Right ventricle myocardium superior (tissue), 1 donor: ENCODE measurements at regions not wholly inside any gene's neighbourhood (a gene's known extent, or its start where the extent isn't known, plus 50 kb on each side); places are given as distances from the start of the nearest gene placed in this dataset.

Experiments used
- ATAC-seq: fragments of 200-7000 bp; cut with Tn5 transposase; one replicate; pipeline ENCODE4 v1.9.1; 2020; ENCODE audit warnings: mild to moderate bottlenecking; ENCODE audit not compliant: poor library complexity
- DNase-seq: peaks from one replicate; pipeline ENCODE4 v3.0.0-alpha.2; 2020
- intact Hi-C: fragments of 100-400 bp; cut with DNase I; formaldehyde crosslinking; loops from one replicate; pipeline ENCODE4 v1.11.2; 2022
- donor health status: DM: no; HTN: yes; CAD: no; lungs with severe emphysema.

DNA sequence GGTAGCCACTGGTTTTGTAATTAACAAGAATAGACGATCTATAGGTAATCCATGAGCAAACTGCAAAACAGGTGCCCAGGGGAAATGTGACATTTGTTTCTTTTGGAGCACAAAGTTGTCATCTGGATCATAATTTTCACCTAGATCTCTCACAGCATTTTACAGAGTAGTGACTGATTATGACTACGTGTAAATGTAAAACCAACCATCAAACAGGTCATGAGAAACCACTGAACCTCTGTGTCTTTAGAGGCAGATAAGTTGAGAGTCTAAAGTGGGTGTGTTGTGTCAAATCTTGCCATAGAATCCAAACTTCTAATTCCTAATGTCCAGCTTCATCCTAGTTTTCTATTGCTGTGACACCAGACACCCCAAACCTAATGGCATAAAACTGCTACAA, 648.1 kb downstream of the MID1IP1 start:
- ATAC-seq (no peak), DNase-seq (no peak)
- intact Hi-C loops: no loop called here

DNA sequence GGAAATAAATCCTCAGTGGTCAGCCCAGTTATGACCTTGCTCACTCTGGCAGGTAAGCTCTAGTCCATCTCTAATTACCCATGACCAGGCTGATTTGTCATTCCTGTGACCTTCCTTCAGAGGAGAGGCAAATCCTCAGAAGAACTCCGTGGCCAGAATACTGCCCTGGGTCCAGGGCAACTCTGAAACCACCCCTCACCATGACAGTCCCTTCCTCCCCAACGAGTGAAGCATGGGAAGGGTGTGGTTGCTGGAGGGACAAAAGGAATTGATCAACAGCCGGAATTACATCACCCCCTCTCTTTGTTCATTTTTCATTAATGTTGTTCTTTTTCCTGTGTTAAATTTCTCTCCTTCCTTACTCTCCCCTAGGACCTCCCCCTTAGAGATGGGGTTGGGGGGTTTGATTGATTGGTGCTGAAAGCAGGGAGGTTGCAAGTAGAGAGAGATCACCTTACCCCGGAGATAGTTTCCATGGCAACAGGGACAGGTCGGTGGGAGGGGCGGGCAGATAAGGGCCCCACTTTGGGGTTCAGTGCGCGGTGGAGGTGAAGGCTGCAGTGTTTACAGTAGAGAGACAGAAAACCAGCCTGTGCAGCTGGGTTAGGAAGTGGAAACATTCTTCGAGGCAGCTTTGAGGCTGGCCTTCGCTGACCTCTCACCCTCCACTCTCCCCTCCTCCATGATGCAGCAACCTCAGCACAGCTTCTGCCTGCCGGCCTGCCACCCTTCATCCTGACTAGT, 647.4 kb downstream of the BCOR start:
- DNase-seq (no peak), ATAC-seq (no peak)
- intact Hi-C loops: no loop called here

DNA sequence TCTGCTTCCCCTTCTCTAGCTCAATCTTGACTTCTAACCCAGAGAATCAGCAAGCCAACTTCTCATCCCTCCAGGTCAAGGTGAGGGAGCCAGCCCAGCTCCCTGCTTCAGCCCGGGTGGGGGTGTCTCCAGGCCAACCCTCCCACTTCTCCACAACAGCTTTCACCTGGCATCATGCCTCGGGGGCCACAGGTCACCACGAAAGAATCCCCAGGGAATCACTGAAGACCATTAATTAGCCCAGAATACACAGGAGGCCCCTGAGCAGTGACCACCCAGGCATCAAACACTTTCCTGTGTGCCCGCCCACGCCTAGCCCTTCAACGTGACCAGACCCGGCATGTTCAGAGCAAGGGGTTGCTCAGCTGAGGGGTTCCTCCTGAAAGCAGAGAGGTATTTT, 646.7 kb downstream of the BCOR start:
- no peak for ATAC-seq
- DNase-seq: no peak
- intact Hi-C loops: no loop called here

DNA sequence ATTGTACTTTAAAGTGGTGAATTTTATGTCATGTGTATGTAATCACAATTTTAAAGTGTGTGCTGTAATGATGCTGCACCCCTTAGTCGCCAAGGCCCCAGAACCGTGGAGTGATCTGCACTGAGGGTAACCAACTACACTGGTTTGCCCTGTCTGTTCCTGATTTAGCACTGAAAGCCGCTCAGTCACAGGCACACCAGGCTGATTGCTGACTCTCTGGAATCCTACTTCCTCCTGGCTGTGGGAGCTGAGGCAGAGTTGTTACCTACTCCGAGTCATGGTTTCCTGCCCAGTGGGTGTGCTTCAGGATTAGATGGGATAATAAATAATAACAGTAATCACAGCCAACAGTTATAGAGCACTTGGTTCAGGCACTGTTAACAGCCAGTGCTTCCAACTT, 645.4 kb downstream of the BCOR start:
- intact Hi-C loops: no loop called here
- no peak for ATAC-seq

DNA sequence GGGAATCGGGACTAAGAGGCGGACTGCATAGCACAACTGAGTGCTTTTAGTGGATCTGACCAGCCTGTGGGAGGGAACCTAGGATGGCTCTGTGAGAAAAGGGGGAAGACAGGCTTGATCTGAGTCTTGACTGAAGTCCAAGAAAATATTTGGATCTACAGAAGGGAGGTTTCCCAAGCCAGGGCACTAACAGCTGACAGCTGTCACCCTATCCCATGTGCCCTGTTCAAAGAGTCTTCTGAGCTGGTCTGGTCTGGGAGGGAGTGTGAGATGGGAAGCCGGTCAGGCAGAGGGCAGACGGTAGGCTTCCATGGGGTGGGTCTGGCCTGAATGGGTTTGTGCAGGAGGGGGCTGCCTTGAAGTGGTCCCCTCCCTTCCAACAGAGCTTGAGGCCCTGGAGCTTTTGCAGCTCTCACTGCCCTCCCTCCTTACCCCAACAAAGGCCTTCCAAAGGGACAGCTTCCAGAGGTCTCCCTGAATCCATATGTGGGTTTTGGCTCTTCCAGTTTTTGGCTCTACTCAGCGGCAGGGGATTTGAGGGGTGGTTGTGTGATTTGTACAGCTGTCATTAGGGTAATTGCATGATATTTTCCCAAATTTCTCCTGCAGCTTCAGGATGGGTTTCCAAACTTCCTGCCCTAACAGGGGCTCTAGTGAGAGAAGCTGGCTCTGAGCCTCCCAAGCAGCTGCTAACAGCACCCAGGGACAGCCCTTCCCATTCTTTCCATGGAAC, 643.7 kb downstream of the BCOR start:
- DNase-seq: peak; percentile 44
- ATAC-seq: peak; percentile 71
- intact Hi-C loops: no loop called here

More for the DNA sequence above, 645.4 kb downstream of the BCOR start:
- no peak for DNase-seq

DNA sequence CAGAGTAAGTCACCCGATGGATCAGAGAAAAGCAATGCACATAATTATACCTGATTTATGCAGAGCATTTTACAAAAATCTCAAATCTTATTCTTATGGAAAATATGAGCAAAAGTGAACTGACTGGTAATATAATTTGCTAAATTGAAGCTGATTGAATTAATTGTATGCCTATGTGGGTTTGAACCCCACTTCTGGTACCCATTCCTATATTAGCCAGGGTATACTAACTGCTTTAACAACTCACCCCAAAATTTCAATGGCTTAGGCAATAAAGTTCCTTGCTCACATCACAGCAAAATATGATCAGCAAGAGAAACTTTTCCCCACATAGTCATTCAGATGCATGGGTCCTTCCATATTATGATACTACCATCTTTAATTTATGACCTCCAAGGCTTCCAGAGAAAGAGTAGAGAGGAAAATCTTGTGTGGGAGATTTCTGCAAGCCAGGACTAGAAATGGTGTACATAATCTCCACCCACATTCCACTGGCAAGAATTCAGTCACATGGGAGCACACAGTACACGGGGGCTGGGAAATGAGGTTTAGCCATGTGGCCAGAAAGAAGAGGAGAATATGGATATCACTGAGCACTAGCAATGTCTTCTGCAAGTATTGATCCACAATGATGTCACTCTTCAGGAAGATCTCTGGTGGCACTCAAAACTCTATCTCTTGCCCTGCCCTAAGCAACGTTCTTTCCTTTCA, 640.7 kb downstream of the BCOR start:
- intact Hi-C loops: no loop called here
- no peak for DNase-seq
- peak; percentile 43 for ATAC-seq

DNA sequence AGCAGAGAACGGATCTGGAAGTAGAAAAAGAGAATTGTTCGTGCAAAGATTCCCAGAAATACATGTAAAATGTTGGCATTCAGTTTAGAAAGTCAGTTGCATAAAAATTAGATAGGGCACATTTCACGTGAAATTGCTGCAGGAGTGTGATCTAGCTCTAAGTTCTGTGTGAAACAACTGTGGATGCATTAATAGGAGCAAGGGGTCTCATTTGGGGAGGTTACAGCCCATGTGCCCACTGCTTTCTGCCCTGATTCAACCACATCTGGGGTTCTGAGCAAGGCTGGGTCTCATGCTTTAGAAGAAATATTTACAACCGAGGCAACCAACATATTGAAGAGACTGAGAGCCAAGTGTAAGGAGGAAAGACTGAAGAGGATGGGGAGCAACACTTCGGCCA, 639.0 kb downstream of the BCOR start:
- ATAC-seq (no peak), DNase-seq (no peak)
- intact Hi-C loops: no loop called here

DNA sequence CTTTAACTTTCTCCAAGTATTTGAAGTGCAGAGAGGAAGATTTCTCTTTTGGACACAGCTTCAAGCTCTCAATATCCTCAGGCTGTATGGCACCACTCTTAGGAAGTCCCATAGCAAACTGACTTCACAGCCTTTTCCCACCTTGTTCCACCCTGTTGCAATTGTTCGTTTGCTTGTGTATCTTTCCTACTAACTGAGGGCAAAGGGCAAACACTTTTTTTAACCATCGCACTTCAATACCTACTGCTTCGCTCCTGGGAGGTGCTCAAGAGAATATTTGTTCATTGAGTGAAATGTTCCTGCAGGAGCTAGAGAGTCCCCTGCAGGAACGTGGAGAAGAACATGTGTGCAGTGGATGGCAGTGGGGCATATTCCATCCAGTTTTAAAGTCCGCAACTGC, 638.6 kb downstream of the BCOR start:
- intact Hi-C loops: no loop called here
- DNase-seq (no peak), ATAC-seq (no peak)

DNA sequence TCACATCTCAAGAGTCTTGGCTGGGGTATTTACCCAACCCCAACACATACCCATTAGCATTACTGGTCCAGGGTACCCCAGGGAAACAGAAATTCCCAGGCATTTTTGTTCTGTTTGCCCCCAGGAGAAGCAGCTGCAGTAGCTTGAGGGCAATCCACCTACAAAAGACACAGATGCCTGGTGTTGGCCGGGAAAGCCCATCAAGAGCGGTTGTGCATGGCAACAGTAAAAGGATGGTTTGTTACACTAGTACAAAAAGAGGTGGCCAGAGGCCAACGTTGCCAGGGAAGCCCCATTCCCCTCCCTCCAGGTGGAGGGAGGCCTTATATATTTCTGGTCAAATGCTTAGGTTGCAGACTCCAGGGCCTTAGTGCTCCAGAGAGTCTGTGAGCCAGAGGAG, 637.8 kb downstream of the BCOR start:
- ATAC-seq: no peak
- intact Hi-C loops: no loop called here
- no peak for DNase-seq

DNA sequence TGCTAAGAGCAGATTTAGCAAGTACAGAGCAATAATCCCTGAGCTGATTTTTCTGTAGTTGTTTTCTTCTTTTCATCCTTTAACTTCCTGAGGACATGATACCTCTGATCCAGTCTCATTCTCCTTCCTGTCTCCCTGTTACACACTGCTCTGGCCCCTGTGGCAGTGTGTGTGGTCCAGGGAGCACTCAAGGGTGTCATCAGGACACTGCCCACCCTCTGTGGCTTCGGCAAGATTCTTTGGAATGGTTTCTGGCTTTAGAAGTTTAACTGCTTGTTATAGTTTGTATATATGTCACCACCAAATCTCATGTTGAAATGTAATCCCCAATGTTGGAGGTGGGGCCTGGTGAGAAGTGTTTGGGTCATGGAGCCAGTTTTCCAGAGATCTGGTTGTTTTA, 637.3 kb downstream of the BCOR start:
- intact Hi-C loops: no loop called here
- ATAC-seq (no peak), DNase-seq (no peak)

DNA sequence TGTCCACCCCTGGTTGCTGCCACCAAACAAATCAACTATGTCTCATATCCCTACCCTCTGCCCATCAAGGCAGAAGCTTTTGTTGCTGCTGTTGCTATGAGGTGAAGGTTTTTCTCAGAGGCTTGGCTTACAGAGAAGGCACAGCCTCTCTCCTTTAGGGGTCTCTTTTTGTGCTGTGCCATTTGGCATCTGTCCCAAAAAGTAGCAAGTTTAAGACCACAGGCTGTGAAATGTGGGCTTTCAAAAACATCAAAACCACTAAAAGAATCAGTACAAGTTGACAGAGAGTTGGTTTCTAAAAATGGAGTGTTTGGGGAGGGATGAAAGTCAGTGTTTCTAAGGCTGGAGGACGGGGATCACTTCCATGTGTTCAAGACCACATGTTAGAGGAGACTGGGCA, 634.9 kb downstream of the BCOR start:
- no peak for DNase-seq
- intact Hi-C loops: no loop called here
- ATAC-seq: no peak

DNA sequence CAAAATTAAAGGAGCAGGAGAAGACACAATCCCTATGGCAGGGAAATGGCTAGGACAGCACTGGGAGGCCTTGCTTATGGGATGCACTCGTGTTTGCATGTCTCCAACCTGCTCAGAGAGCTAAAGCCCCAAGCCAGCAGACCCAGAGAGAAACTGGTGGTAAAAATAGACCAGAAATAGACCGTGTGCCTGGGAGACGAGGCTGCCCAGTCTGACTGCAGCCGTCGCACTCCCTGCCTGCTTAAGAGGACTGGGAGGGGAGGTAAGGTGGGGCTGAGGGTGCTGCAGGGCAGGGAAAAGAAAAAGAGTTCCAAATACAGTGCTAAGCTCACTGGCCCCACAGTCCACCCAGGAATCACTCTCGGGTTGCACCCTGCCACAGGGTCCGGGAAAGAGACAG, 633.5 kb downstream of the BCOR start:
- ATAC-seq (no peak), DNase-seq (no peak)
- intact Hi-C loops: no loop called here

DNA sequence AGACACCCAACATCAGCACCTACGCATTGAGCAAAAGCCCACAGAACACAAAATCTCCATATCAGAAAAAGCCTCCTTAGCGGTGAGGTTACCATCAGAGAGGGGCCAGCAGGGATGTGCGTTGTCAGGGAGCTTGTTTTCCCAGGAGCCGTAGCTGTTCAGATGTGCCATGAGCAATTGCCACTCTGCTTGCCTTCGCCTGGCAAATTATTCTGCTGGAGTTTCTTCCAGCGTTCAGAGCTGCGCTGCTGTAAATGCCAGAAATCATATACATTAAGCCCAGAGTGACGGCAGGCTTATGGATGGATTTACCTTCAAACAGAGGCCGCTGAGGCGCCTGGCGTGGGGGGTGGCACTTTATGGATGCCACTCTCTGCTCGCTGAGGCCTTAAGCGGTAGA, 632.3 kb downstream of the BCOR start:
- ATAC-seq: no peak
- intact Hi-C loops: no loop called here
- DNase-seq: no peak

DNA sequence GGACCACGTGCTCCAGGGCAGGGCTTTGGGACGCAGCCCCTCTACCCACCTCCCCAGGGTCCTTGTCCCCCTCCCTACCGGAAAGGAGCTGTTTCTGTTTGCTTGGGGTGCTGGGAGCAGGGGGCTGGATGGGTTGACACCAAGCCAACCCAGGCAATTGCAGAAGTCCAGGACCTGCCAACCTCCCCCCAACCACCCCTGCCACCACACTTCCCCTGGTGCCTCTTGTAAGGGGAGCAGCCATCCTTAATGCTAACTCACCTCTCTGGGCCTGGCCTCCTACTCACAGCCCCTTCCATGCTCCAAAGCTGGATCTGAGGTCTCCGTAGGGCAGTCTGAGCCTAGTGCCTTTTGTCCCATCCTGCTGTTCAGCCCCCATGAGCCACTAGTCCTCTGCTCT, 631.9 kb downstream of the BCOR start:
- ATAC-seq (no peak), DNase-seq (no peak)
- intact Hi-C loops: no loop called here

DNA sequence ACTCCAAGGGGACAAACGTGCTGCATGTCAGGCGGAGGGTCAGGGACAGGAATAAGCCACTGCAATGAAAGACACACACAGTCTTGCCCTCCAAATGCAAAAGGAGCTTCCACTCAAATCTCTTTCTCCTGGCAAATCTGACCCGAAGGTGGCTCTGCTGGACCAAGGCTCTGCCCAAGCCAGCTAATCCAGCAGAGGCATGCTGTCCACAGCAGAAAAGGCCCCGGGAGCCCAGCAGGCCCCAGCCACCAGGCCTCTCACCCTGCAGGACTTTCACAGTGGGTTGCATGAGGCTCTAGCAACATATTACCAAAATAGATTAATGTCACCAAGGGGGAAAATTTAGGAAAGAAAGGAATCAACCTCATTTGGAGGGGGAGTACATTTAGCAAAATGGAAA, 628.6 kb downstream of the BCOR start:
- intact Hi-C loops: no loop called here
- ATAC-seq (no peak), DNase-seq (no peak)

DNA sequence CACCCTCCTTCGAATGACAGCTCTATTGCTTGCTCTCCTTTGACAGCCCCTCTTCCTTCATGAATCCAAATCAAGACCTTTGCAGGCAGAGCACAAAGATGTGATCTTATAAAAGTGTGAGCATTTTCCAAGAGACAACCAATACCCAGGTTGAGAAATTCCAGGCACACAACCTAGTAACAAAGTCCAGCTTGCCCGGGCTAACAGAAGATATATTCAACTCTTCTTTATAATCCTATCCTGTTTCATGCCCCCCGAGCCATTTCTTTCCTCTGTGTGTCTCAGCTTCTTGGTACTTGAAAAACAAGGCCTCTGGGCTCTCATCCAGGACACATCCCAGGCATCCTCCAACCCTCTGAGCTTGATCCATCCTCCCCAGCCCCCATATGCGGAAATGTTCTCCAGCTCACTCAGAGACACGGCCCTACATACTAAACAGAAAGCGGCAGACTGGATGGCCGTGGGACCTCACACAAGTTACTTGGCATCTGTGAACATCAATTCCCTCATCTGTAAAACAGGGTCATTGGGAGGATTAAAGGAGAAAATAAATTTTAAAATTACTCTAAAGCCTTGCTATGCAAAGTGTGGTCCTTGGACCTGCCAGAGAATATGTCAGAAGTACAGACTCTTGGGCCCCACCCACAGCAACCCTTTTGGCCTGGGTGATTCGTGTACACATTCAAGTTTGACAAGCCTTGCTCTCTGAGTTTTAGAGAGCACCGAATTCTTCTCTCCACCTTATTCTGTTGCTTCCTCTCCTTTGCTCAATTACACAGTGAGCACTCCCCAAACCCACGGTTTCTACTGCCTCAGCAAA, 627.0 kb downstream of the BCOR start:
- ATAC-seq: no peak
- no peak for DNase-seq
- intact Hi-C loops: no loop called here

DNA sequence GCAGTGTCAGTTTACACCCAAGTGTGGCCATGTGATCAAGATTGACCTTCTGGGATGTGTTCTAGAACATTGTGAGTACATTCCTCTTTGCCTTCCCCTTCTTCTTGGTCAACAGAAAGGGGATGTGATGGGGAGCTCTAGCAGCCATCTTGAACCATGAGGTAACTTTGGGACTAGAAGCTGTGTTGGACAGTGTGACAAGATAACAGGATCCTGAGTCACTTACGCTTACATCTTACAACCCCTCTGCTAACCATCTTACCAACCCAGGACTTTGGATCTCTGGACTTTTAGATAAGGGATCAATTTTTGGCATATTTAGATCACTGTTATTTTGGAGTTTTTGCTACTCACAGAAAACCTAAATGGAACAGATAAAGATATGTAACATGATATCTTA, 625.6 kb downstream of the BCOR start:
- intact Hi-C loops: no loop called here
- ATAC-seq (no peak), DNase-seq (no peak)

DNA sequence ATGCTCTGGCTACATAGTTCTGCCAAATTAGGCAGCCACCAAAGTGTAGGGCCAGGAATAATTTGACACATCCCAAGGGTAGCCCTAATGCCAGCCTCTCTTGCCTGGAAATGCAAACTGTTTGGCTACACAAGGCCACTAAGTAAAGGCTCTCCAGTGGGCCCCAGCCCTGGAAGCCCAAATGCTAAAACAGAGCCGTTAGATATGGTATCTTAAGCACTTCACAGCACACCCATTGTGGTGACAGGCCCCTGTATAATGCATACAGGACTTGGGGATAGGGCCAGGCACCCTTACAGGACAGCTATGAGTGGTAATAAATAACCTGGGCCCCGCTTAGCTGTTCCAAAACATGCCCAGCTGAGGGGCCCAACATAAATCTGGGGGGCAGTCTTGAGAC, 623.9 kb downstream of the BCOR start:
- no peak for DNase-seq
- intact Hi-C loops: no loop called here
- peak; percentile 60 for ATAC-seq

DNA sequence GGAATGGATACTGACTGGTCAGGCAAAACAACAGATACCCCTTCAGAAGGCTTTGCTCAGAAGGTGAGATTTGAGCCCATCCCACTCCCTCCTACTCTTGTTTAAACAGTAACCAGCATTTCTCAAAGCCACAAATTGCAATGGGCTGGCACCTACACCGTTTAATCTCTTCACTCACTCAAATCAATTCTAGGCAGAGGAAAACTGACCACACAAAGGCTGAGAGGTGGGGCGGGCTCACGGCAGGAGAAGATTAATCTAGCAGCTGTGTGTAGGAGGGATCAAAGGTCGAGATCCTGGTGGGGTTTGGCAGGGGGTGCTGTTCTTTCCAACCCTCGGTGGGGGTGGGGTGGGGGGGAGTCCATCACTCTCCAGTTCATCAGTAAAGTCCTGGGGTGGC, 622.4 kb downstream of the BCOR start:
- ATAC-seq (no peak), DNase-seq (no peak)
- intact Hi-C loops: no loop called here
